Esophagus squamous epithelium (tissue), 4 donors: ENCODE measurements at regions not wholly inside any gene's neighbourhood (a gene's known extent, or its start where the extent isn't known, plus 50 kb on each side); places are given as distances from the start of the nearest gene placed in this dataset.

Experiments
- POLR2A ChIP-seq, 4 donors: fragments of 450-650 bp; IDR thresholded peaks; one replicate each; pipeline ENCODE4 v1.6.1; 2017; ENCODE audit warnings: antibody characterized with exemption in 4 of 4, mild to moderate bottlenecking in 4 of 4, moderate library complexity in 3 of 4
- TF ChIP-seq, protein P1 (sequence below), 6 experiments: fragments of 450-650 bp in 4 of 6; fragments of 200-600 bp in 2 of 6; sonication (generic) in 2 of 6; IDR thresholded peaks; one replicate each; pipeline ENCODE4 v1.5.1; 2016 to 2019; ENCODE audit warnings: antibody characterized with exemption in 6 of 6, mild to moderate bottlenecking in 4 of 6, moderate library complexity in 4 of 6

DNA sequence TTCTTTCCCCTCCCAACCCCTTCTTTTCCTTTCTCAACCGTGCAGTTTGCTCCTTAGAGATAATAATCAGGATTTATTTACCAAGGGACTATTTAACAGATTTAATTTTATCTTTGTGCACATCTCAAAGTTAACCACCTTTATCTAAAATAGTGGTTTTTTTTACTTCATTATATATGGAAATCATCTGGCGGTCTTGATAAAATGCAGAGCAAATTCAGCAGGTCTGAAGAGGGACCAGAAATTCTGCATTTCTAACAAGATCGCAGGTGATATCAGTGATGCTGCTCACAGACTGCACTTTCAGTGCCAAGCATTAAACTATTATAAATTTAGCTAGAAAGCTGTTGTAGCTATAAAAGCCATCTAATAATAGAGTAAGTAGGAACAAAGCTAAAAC lies 83.4 kb upstream of the NEGR1 start:
- TF ChIP-seq, protein P1, sequence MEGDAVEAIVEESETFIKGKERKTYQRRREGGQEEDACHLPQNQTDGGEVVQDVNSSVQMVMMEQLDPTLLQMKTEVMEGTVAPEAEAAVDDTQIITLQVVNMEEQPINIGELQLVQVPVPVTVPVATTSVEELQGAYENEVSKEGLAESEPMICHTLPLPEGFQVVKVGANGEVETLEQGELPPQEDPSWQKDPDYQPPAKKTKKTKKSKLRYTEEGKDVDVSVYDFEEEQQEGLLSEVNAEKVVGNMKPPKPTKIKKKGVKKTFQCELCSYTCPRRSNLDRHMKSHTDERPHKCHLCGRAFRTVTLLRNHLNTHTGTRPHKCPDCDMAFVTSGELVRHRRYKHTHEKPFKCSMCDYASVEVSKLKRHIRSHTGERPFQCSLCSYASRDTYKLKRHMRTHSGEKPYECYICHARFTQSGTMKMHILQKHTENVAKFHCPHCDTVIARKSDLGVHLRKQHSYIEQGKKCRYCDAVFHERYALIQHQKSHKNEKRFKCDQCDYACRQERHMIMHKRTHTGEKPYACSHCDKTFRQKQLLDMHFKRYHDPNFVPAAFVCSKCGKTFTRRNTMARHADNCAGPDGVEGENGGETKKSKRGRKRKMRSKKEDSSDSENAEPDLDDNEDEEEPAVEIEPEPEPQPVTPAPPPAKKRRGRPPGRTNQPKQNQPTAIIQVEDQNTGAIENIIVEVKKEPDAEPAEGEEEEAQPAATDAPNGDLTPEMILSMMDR (IDR thresholded peaks at IDR 0.05) = no peak
- no peak for TF ChIP-seq POLR2A (IDR thresholded peaks at IDR 0.05)
